HEK293 (cell line): ENCODE measurements at regions not wholly inside any gene's neighbourhood (a gene's known extent, or its start where the extent isn't known, plus 50 kb on each side); places are given as distances from the start of the nearest gene placed in this dataset.

Experiments used
- CTCF ChIA-PET: fragments of 350-600 bp; formaldehyde crosslinking; extraction: SDS; loops from one replicate; lab custom pipeline; 2021; ENCODE audit warnings: antibody characterized with exemption; lab: Yijun Ruan, JAX
- POLR2A ChIA-PET: fragments of 300-600 bp; formaldehyde crosslinking; extraction: SDS; loops from one replicate; lab custom pipeline; 2020; ENCODE audit warnings: antibody characterized with exemption, inconsistent platforms; lab: Yijun Ruan, JAX
- H3K27ac ChIP-seq: fragments of 200-500 bp; sonication (Bioruptor generic); 2 replicates; pipeline ENCODE4 v1.5.1; 2014; ENCODE audit warnings: low read depth, low read length, control low read depth, inconsistent platforms; ENCODE audit errors: extremely low read depth
- H3K36me3 ChIP-seq, 2 experiments: fragments of 200-500 bp in 1 of 2; sonication (Bioruptor generic) in 1 of 2; 1 replicate in 1 of 2; 2 replicates in 1 of 2; pipeline ENCODE4 v1.5.1; 2014 to 2017; ENCODE audit warnings: inconsistent platforms in 2 of 2, low read length in 2 of 2; ENCODE audit not compliant: control insufficient read depth in 2 of 2, insufficient read depth in 1 of 2
- H3K4me1 ChIP-seq: fragments of 200-500 bp; sonication (Bioruptor generic); 2 replicates; pipeline ENCODE4 v1.5.1; 2014; ENCODE audit warnings: mild to moderate bottlenecking, low read length, inconsistent platforms; ENCODE audit not compliant: control insufficient read depth, insufficient read depth
- H3K4me3 ChIP-seq: 2 replicates; pipeline ENCODE4 v1.5.1; 2011; ENCODE audit warnings: low read depth, mild to moderate bottlenecking, control low read depth, low read length, moderate library complexity
- H3K9me3 ChIP-seq: fragments of 200-500 bp; sonication (Bioruptor generic); 2 replicates; pipeline ENCODE4 v1.5.1; 2014; ENCODE audit warnings: low read depth, low read length, inconsistent platforms; ENCODE audit not compliant: control insufficient read depth, insufficient read depth
- BCL6B ChIP-seq: fragments of 450-650 bp; formaldehyde crosslinking; IDR thresholded peaks from 2 replicates; pipeline ENCODE4 v1.5.1; 2017; ENCODE audit warnings: missing biosample characterization, missing genetic modification characterization
- ELK4 ChIP-seq: IDR thresholded peaks from 2 replicates; pipeline ENCODE4 v1.6.1; 2011; ENCODE audit warnings: mild to moderate bottlenecking, low read depth, low read length, borderline replicate concordance
- GFI1B ChIP-seq: fragments of 450-650 bp; formaldehyde crosslinking; IDR thresholded peaks from 2 replicates; pipeline ENCODE4 v1.5.1; 2016; ENCODE audit warnings: missing biosample characterization, missing genetic modification characterization
- GLIS1 ChIP-seq: fragments of 450-650 bp; formaldehyde crosslinking; IDR thresholded peaks from 2 replicates; pipeline ENCODE4 v1.5.1; 2016; ENCODE audit warnings: missing biosample characterization, missing genetic modification characterization
- GLIS2 ChIP-seq: fragments of 450-650 bp; formaldehyde crosslinking; IDR thresholded peaks from 2 replicates; pipeline ENCODE4 v1.5.1; 2016; ENCODE audit warnings: missing biosample characterization, missing genetic modification characterization
- PBX3 ChIP-seq: sonication (generic); formaldehyde crosslinking; IDR thresholded peaks from 2 replicates; pipeline ENCODE4 v1.8.1; 2022; ENCODE audit warnings: mild to moderate bottlenecking, moderate library complexity, missing genetic modification reagents
- ZBTB17 ChIP-seq: fragments of 450-650 bp; formaldehyde crosslinking; IDR thresholded peaks from 2 replicates; pipeline ENCODE4 v1.5.1; 2016; ENCODE audit warnings: missing biosample characterization, missing genetic modification characterization
- ZFP69B ChIP-seq: fragments of 450-650 bp; formaldehyde crosslinking; IDR thresholded peaks from 2 replicates; pipeline ENCODE4 v1.5.1; 2016; ENCODE audit warnings: missing biosample characterization, missing genetic modification characterization
- ZNF169 ChIP-seq: fragments of 450-650 bp; formaldehyde crosslinking; IDR thresholded peaks from 2 replicates; pipeline ENCODE4 v1.5.1; 2016; ENCODE audit warnings: missing biosample characterization, missing genetic modification characterization
- ZNF184 ChIP-seq: fragments of 450-650 bp; IDR thresholded peaks from 2 replicates; pipeline ENCODE4 v1.5.1; 2018; ENCODE audit warnings: missing biosample characterization, mild to moderate bottlenecking, missing genetic modification characterization
- ZNF223 ChIP-seq: fragments of 450-650 bp; formaldehyde crosslinking; IDR thresholded peaks from 2 replicates; pipeline ENCODE4 v1.5.1; 2016; ENCODE audit warnings: missing biosample characterization, missing genetic modification characterization
- ZNF302 ChIP-seq: fragments of 450-650 bp; formaldehyde crosslinking; IDR thresholded peaks from 2 replicates; pipeline ENCODE4 v1.5.1; 2016; ENCODE audit warnings: missing biosample characterization, missing genetic modification characterization, low read depth
- ZNF362 ChIP-seq: fragments of 450-650 bp; formaldehyde crosslinking; IDR thresholded peaks from 2 replicates; pipeline ENCODE4 v1.5.1; 2016; ENCODE audit warnings: missing biosample characterization, missing genetic modification characterization
- ZNF37A ChIP-seq: fragments of 450-650 bp; IDR thresholded peaks from 2 replicates; pipeline ENCODE4 v1.5.1; 2018; ENCODE audit warnings: missing biosample characterization, missing genetic modification characterization
- ZNF391 ChIP-seq: fragments of 450-650 bp; formaldehyde crosslinking; IDR thresholded peaks from 2 replicates; pipeline ENCODE4 v1.5.1; 2016; ENCODE audit warnings: low read depth, missing biosample characterization, missing genetic modification characterization, borderline replicate concordance
- ZNF510 ChIP-seq: fragments of 450-650 bp; formaldehyde crosslinking; IDR thresholded peaks from 2 replicates; pipeline ENCODE4 v1.5.1; 2018; ENCODE audit warnings: mild to moderate bottlenecking, missing genetic modification characterization, missing biosample characterization; ENCODE audit not compliant: insufficient replicate concordance
- ZNF571 ChIP-seq: fragments of 450-650 bp; formaldehyde crosslinking; IDR thresholded peaks from 2 replicates; pipeline ENCODE4 v1.5.0; 2017; ENCODE audit warnings: missing biosample characterization, missing genetic modification characterization
- ZNF623 ChIP-seq: fragments of 450-650 bp; formaldehyde crosslinking; IDR thresholded peaks from 2 replicates; pipeline ENCODE4 v1.5.1; 2016; ENCODE audit warnings: missing biosample characterization, missing genetic modification characterization
- ZNF624 ChIP-seq: fragments of 450-650 bp; formaldehyde crosslinking; IDR thresholded peaks from 2 replicates; pipeline ENCODE4 v1.5.1; 2017; ENCODE audit warnings: missing biosample characterization, missing genetic modification characterization
- ZNF658 ChIP-seq: fragments of 450-650 bp; formaldehyde crosslinking; IDR thresholded peaks from 2 replicates; pipeline ENCODE4; 2016; ENCODE audit warnings: missing biosample characterization, missing genetic modification characterization
- ZNF747 ChIP-seq: fragments of 450-650 bp; formaldehyde crosslinking; IDR thresholded peaks from 2 replicates; pipeline ENCODE4 v1.5.1; 2016; ENCODE audit warnings: missing biosample characterization, missing genetic modification characterization
- ZNF785 ChIP-seq: fragments of 450-650 bp; formaldehyde crosslinking; IDR thresholded peaks from 2 replicates; pipeline ENCODE4 v1.5.1; 2016; ENCODE audit warnings: missing biosample characterization, missing genetic modification characterization

DNA sequence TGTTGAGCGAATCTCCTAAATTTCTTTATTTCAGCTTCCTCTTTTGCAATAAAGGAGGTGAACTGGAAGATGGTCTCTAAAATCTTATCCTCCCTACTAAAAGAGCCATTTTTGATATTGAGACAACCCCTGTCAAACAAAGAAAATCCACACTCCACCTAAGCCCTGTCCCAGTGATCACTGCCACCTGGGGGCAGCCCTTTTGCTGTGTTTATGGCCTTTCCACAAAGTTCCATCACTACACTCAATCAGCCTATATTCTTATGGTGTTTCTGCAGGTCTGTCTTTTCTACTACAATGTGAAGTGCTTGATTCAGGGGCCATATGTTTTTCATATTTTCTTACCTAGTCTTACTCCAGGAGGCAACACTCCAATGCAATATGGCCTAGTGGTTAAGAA, 163.7 kb downstream of the BMP4 start:
- CTCF ChIA-PET, result no interaction called here
- H3K9me3 ChIP-seq, result no peaks in the 10 kb centered on the region
- H3K27ac ChIP-seq, result no peak overlapping the region
- TF ChIP-seq ZNF184 (tag by site-specific recombination) (no peak), ZNF658 (tag by site-specific recombination) (no peak), BCL6B (tag by site-specific recombination) (no peak), ZBTB17 (no peak), ZNF302 (tag by site-specific recombination) (no peak)
- H3K4me3 ChIP-seq, result no peak overlapping the region
- POLR2A ChIA-PET, result no interaction called here
- no peaks in the 10 kb centered on the region for H3K36me3 ChIP-seq
- H3K4me1 ChIP-seq, result peaks cover 14% of the 10 kb centered on the region; the same call in 1 of the 2 replicates

DNA sequence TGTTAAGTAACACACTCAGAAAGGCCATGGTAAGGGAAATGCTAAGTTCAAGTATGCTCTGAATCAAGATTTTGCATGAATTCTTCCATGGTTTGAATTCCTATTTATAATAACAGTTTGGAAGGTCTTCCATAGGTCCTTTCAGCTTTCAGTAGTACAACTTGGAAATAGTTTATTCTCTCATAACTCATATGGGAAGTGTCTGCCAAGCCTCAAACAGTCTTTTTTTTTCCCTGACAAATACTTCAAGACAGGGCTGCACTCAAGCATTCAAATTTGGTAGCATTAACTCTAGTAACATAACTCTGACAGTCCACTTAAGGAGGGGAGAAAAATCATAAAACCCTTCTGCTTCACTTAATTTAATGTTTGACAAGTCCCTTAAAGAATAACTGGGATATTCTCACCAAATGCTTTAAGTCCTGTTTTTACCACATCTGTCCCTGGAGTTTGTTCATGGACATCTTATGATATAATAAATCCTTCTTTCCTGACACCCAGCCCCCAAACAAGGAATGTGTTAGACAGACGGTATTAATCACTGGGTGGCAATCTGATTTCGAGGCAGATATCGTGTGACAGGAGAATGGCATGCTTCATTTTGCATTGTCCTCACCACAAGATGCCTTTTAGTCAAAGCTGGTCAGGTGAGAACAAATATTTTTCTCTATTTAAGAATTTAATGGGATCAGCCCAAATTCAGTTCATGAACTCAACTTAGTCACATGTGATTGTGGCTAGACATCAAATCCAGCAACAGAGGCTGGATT, 165.7 kb downstream of the BMP4 start:
- POLR2A ChIA-PET, result no interaction called here
- TF ChIP-seq ZNF785, result no peak
- no peak for TF ChIP-seq ZNF747 (tag by site-specific recombination)
- TF ChIP-seq ZNF571 (tag by site-specific recombination), result no peak
- TF ChIP-seq GLIS2 (tag by site-specific recombination), result no peak
- TF ChIP-seq ZNF362 (tag by site-specific recombination), result no peak
- no peak for TF ChIP-seq GFI1B (tag by site-specific recombination)
- TF ChIP-seq GLIS1 (tag by site-specific recombination), result no peak
- no peak for TF ChIP-seq ZNF391 (tag by site-specific recombination)
- TF ChIP-seq ZNF37A (tag by site-specific recombination), result no peak
- TF ChIP-seq ZNF169, result no peak
- TF ChIP-seq ZFP69B (tag by site-specific recombination), result no peak
- TF ChIP-seq ZNF510, result no peak
- TF ChIP-seq ZNF623 (tag by site-specific recombination), result no peak
- no peak for TF ChIP-seq ZNF658 (tag by site-specific recombination)
- TF ChIP-seq ELK4, result no peak
- TF ChIP-seq PBX3 (CRISPR knock-in tag), result no peak
- TF ChIP-seq ZNF624 (tag by site-specific recombination), result no peak
- no peak for TF ChIP-seq ZNF223 (tag by site-specific recombination)
- CTCF ChIA-PET, result no interaction called here
- Histone ChIP-seq H3K4me3 (no peak overlapping the region), H3K4me1 (peaks cover 14% of the 10 kb centered on the region; the same call in 1 of the 2 replicates), H3K36me3 (no peaks in the 10 kb centered on the region), H3K27ac (no peak overlapping the region), H3K9me3 (no peaks in the 10 kb centered on the region)
